Fibroblast of lung (primary cell): ENCODE measurements at regions not wholly inside any gene's neighbourhood (a gene's known extent, or its start where the extent isn't known, plus 50 kb on each side); places are given as distances from the start of the nearest gene placed in this dataset.

Experiments
- DNase-seq, 2 donors: peaks; one replicate each; pipeline versions ENCODE4 v3.0.0 to v3.0.0-alpha.2; 2010; ENCODE audit warnings: low read depth in 2 of 2
- H2AFZ ChIP-seq: 2 replicates; pipeline ENCODE4 v1.5.1; 2012; ENCODE audit warnings: low read length, control low read depth, inconsistent platforms
- H3K27ac ChIP-seq: 2 replicates; pipeline ENCODE4 v1.5.1; 2011; ENCODE audit warnings: low read length, control low read depth; ENCODE audit not compliant: insufficient read depth
- H3K27me3 ChIP-seq: 2 replicates; pipeline ENCODE4 v1.5.1; 2011; ENCODE audit warnings: mild to moderate bottlenecking, low read length; ENCODE audit not compliant: control insufficient read depth, insufficient read depth
- H3K36me3 ChIP-seq: 2 replicates; pipeline ENCODE4 v1.5.1; 2011; ENCODE audit warnings: low read length; ENCODE audit not compliant: control insufficient read depth, insufficient read depth
- H3K4me1 ChIP-seq: 2 replicates; pipeline ENCODE4 v1.5.1; 2011; ENCODE audit warnings: low read length; ENCODE audit not compliant: control insufficient read depth, insufficient read depth; ENCODE audit errors: extremely low read depth
- H3K4me2 ChIP-seq: 2 replicates; pipeline ENCODE4 v1.5.1; 2011; ENCODE audit warnings: low read length, control low read depth; ENCODE audit not compliant: insufficient read depth; ENCODE audit errors: extremely low read depth
- H3K4me3 ChIP-seq, 4 experiments: fragments of 200-600 bp in 1 of 4; sonication (generic) in 1 of 4; replicated peaks in 1 of 4; 2 replicates each; pipeline ENCODE4 v1.5.1; 2011 to 2016; ENCODE audit warnings: low read length in 4 of 4, low read depth in 3 of 4, mild to moderate bottlenecking in 3 of 4, control low read depth in 2 of 4, inconsistent platforms in 1 of 4, mixed read lengths in 1 of 4; ENCODE audit not compliant: insufficient read depth in 1 of 4; ENCODE audit errors: control extremely low read depth in 1 of 4
- H3K79me2 ChIP-seq: 2 replicates; pipeline ENCODE4 v1.5.1; 2012; ENCODE audit warnings: mild to moderate bottlenecking, low read length, inconsistent platforms; ENCODE audit not compliant: control insufficient read depth, insufficient read depth
- H3K9ac ChIP-seq: 2 replicates; pipeline ENCODE4 v1.5.1; 2011; ENCODE audit warnings: mild to moderate bottlenecking, low read length, control low read depth; ENCODE audit not compliant: insufficient read depth
- H3K9me3 ChIP-seq: 2 replicates; pipeline ENCODE4 v1.5.1; 2012; ENCODE audit warnings: low read depth, low read length; ENCODE audit not compliant: control insufficient read depth, insufficient read depth
- H4K20me1 ChIP-seq: 2 replicates; pipeline ENCODE4 v1.5.1; 2011; ENCODE audit warnings: low read length; ENCODE audit not compliant: control insufficient read depth, insufficient read depth; ENCODE audit errors: extremely low read depth
- CTCF ChIP-seq, 2 donors: IDR thresholded peaks in 1 of 2; conservative IDR thresholded peaks in 1 of 2; 1 replicate in 1 of 2; 2 replicates in 1 of 2; pipeline ENCODE4 v1.5.1; 2011 to 2012; ENCODE audit warnings: low read length in 2 of 2, control low read depth in 1 of 2, inconsistent platforms in 1 of 2, low read depth in 1 of 2, mild to moderate bottlenecking in 1 of 2
- EZH2 ChIP-seq: IDR thresholded peaks from 2 replicates; pipeline ENCODE4 v1.5.1; 2012; ENCODE audit warnings: low read length, control low read depth, mild to moderate bottlenecking; ENCODE audit errors: missing control alignments

GRCh38 chr15:100781961-100782530 lies 97.6 kb upstream of the ALDH1A3 start:
- no peak overlapping the region for H3K27ac ChIP-seq
- H4K20me1 ChIP-seq: no peaks in the 10 kb centered on the region
- no peak overlapping the region for H3K9ac ChIP-seq
- no peaks in the 10 kb centered on the region for H3K27me3 ChIP-seq
- no peaks in the 10 kb centered on the region for H3K4me1 ChIP-seq
- H3K4me2 ChIP-seq: no peak overlapping the region
- H3K79me2 ChIP-seq: no peaks in the 10 kb centered on the region
- H3K36me3 ChIP-seq: no peaks in the 10 kb centered on the region
- no peak overlapping the region for H3K4me3 ChIP-seq
- no peak for DNase-seq
- TF ChIP-seq EZH2 (no peak), CTCF (conservative IDR thresholded peaks at IDR 0.05 in 1 of 2, IDR thresholded peaks at IDR 0.05 in 1 of 2; ENCODE audit: low read depth in 1 of 2, low read length in 2 of 2) (no peak)
- no peaks in the 10 kb centered on the region for H3K9me3 ChIP-seq
- no peak overlapping the region for H2AFZ ChIP-seq

GRCh38 chr15:100783291-100783690 lies 96.3 kb upstream of the ALDH1A3 start:
- H4K20me1 ChIP-seq: no peaks in the 10 kb centered on the region
- no peaks in the 10 kb centered on the region for H3K9me3 ChIP-seq
- DNase-seq: no peak
- H3K27ac ChIP-seq: no peak overlapping the region
- H3K36me3 ChIP-seq: no peaks in the 10 kb centered on the region
- no peak overlapping the region for H3K4me3 ChIP-seq
- no peaks in the 10 kb centered on the region for H3K4me1 ChIP-seq
- H3K4me2 ChIP-seq: no peak overlapping the region
- no peak overlapping the region for H3K9ac ChIP-seq
- H3K79me2 ChIP-seq: no peaks in the 10 kb centered on the region
- H2AFZ ChIP-seq: no peak overlapping the region
- no peak for TF ChIP-seq EZH2
- no peak for TF ChIP-seq CTCF (conservative IDR thresholded peaks at IDR 0.05 in 1 of 2, IDR thresholded peaks at IDR 0.05 in 1 of 2; ENCODE audit: low read depth in 1 of 2, low read length in 2 of 2)
- H3K27me3 ChIP-seq: no peaks in the 10 kb centered on the region

- H3K79me2 ChIP-seq: no peaks in the 10 kb centered on the region
- no peaks in the 10 kb centered on the region for H3K36me3 ChIP-seq
- no peak overlapping the region for H3K27ac ChIP-seq
These were observed 95.7 kb upstream of the ALDH1A3 start for GRCh38 chr15:100783760-100784492.

More at GRCh38 chr15:100783760-100784492, 95.7 kb upstream of the ALDH1A3 start:
- Histone ChIP-seq H3K4me1 (no peaks in the 10 kb centered on the region), H2AFZ (no peak overlapping the region), H3K9ac (no peak overlapping the region), H3K27me3 (no peaks in the 10 kb centered on the region), H4K20me1 (no peaks in the 10 kb centered on the region), H3K4me3 (no peak overlapping the region), H3K4me2 (no peak overlapping the region), H3K9me3 (no peaks in the 10 kb centered on the region)
- no peak for DNase-seq
- TF ChIP-seq EZH2 (no peak), CTCF (conservative IDR thresholded peaks at IDR 0.05 in 1 of 2, IDR thresholded peaks at IDR 0.05 in 1 of 2; ENCODE audit: low read depth in 1 of 2, low read length in 2 of 2) (no peak)
